DMS 273 treated with DMSO at 0.1 percent for 48 hours (cell line): ENCODE measurements at regions not wholly inside any gene's neighbourhood (a gene's known extent, or its start where the extent isn't known, plus 50 kb on each side); places are given as distances from the start of the nearest gene placed in this dataset.
"Not testable (repeated sequence)": the region's sequence is repeated elsewhere in the genome, so short reads cannot be mapped to it uniquely, and the experiment has no call there.

Experiments used
- DNase-seq: peaks from one replicate; lab custom pipeline; 2025; lab: John Stamatoyannopoulos, UW

DNA sequence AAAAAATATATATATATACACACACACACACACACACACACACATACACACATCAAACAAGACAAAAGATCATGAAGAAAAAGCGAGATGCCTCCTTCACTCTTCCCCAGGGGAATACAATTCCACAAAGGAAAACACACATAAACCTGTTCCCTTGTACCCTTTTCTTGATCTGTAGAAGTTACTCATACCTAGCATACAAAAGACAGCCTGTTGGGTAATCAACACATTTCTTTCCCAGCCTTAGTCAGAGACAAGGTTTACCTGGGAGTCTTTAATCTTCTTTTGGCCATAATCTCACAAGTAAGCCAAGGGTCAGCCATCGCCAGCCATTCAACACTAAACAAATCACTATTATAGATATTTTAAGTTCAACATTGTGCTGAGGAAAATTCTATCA lies 407.0 kb downstream of the SUCLG1 start:
- no peak for DNase-seq

DNA sequence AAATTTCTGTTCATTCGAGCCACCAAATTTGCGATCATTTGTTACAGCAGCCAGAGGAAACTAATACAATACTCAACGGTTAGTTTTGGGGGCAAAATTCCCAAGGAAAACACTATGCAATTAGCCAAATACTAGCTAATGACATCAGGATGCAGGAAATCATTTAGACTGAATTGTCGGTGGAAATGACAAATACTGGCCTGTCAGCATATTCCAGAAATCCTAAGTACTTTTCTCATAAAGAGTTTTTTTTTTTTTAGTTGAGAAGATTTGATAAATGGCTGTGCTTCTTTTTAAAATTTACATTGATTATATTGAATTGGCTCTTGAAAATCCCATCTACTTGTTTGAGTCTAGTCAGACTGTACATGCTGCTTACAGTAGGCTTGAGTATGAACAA lies 410.1 kb downstream of the SUCLG1 start:
- DNase-seq, result no peak

- no peak for DNase-seq
These were observed 417.6 kb downstream of the SUCLG1 start for GRCh38 chr2:84041506-84041905.

GRCh38 chr2:84040281-84040680 lies 418.8 kb downstream of the SUCLG1 start:
- DNase-seq, result no peak

DNA sequence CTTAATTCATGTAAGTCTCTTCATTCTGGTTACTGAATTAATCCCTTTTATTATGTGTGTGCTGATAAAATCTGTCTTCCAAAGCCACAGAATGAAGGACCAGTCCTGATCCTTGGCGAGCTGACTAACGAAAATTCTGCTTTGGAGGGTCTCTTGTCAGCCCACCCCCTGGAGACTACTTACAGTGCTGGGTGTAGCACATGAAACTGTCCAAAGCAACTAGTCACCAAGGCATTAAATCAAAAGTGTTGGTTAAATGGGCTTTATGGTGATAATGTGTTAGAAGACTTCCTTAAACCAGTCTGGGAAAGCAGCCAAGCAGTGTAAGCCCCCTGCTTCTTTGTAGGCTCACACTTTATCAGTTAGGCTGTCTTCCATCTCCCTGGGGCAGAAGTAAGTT lies 420.2 kb downstream of the SUCLG1 start:
- DNase-seq, result peak; percentile 42

DNA sequence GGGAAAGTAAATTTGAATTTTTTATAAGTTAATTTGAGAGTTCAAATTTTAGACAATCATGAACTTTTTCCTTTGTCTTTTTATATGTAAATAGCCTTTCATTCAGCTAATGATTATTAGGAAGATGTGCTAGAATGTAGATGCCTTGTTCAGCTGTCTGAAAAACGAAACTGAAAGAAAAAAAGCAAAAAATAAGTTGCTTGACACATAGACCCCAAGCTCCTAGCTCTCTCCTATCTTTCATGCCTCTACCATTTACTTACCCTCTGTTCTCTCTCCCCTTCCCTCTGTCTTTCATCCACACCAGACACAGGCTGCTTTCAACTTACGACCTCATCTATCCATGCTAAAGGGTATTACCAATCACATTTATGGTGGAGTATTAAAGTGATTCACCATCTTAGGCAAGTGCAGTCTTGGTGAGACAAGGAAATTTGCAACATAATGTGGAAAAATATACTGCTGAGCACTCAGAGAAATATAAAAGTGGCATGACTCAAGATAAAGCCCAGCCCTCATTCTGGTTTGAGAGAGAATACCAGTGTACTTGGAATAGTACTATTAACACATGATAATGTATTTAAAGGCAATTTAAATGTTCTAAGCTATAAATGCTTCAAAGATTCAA lies 425.6 kb downstream of the SUCLG1 start:
- no peak for DNase-seq

GRCh38 chr2:84031312-84032050 lies 427.6 kb downstream of the SUCLG1 start:
- no peak for DNase-seq

DNA sequence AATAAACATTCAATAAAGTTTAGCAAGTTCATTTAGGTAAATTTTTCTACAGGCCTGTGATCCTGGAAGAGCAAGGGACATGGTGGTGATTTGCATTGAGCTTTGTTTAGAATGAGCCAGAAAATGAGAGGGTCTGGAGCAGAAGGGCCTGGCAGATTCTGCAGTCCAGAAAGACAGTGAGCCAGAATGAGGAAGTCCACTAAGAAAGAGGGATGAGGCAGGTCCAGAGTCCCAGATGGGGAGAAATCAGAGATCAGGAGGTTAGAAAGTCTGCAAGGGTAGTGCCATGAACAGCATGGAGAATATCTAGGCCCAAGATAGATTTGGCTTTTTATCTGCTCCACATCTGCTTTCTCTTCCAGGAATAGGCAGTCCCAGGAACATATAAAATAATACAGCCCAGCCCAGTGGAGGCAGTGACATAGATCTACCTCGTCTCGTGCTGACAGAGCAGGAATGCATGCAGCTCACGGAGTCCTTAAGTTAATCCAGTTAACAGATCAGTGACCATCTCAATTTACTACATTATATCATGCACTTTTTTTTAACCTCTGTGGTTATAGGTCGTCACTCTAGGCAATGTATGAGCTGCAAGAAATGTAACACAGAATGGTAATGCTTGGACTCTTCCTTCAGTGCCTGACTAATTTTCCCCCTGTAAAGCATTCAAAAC lies 429.0 kb downstream of the SUCLG1 start:
- DNase-seq, result no peak

- no peak for DNase-seq
These were observed 432.3 kb downstream of the SUCLG1 start for GRCh38 chr2:84026818-84027217.

- peak; percentile 36 for DNase-seq
These were observed 436.2 kb downstream of the SUCLG1 start for GRCh38 chr2:84022810-84023431.

GRCh38 chr2:84017010-84017409 lies 442.1 kb downstream of the SUCLG1 start:
- DNase-seq, result no peak

- DNase-seq, result no peak
These were observed 442.9 kb downstream of the SUCLG1 start for GRCh38 chr2:84016183-84016582.

DNA sequence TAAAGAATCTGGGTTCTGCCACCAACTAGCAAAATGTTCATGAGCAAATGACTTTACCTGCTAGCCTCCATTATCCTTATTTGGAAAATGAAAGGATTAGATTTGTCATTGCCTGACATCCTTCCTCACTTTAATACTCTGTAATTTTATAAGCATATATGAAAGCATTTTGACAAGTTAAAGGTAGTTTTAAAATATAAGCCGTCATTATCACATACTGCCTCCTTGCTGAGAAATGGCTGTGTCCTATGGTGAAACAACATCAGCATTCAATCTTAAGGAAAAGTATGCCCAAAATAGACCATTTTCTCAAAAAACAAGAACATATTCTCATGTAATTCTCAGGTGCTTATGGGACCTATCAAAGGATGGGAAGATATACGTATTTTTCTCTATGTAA lies 461.2 kb downstream of the SUCLG1 start:
- no peak for DNase-seq

DNA sequence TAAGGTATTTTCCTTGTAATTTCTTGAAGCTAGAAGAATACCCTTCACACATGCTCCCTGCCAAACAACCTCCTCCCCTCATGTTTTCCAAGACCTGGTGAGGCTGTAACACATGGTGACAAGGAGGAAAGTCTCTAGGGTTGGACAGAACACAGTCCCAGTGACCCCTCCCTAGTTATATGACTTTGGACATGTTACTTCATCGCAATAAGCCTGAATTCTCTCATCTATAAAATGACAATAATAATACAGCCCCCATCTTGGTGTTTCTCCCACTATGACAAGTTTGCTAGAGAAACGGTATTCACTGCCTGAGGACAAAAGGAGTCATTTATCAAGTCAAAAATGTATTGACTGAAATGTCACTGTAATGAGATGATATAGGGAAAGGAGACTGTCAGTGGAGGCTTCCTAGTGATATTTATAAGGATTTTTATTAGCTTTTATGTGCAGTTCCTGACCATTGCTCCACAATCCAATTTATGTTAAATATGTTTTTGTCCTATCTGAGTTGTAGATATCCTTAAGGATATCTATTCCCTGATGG lies 464.4 kb downstream of the SUCLG1 start:
- DNase-seq, result no peak

- DNase-seq, result no peak
These were observed 465.0 kb downstream of the SUCLG1 start for GRCh38 chr2:83993873-83994632.

GRCh38 chr2:83991992-83992391 lies 467.1 kb downstream of the SUCLG1 start:
- DNase-seq, result no peak

DNA sequence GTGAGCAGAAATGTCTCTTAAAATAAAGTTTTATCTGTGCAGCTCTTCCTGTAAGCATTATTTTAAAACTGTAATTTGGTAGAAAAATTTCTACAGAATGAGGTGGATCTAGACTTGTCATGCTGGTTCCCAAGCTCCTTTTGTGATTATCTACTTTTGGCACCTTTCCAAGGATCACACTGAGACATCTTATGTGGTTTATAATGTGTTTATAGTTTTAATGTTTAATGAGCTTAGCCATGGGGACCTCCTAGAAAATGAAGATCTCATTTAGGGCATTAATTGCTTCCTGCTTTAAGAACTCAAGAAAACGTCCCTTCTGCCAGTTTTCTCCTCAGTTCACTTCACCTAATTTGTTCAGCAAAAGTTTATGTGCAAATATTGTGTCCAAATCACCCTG lies 468.4 kb downstream of the SUCLG1 start:
- no peak for DNase-seq

- not testable (repeated sequence) for DNase-seq
These were observed 482.5 kb downstream of the SUCLG1 start for GRCh38 chr2:83976628-83977027.

DNA sequence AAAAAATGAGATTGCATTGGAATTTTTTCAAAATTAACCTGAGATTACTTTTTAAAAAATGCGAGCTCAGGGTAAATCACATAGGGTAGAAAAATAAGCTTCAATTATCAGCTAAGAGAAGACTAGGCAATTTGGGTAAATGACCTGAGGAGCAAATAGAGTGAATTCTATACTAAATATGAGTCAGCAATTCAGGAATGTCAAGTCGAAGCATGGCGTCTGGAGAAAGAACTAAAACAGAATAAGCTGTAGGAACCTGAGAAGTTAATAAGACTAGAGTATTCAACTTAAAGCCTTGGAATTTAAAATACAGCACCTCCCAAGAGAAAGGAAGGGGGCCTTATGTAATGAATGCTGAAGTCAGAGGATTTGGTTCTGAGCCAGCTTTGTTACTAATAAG lies 487.0 kb downstream of the SUCLG1 start:
- DNase-seq, result peak; percentile 16

DNA sequence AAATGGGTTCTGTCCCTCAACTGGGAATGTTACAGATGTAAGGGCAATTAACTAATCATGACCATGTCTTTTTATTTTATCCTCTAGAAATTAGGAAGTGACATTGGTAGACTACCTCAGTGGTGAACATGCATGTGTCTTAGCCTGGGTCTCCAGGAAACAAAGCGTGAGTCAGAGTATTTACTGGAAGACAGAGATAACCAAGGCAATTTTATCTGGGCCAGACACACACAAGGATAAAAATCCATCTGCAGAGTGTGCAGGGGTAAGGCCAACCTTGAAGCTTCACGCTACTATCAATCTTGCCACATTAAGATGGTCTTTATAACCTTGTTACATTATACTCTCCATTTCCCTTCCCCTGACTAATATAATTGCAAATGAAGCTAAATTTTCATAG lies 487.5 kb downstream of the SUCLG1 start:
- DNase-seq, result no peak

DNA sequence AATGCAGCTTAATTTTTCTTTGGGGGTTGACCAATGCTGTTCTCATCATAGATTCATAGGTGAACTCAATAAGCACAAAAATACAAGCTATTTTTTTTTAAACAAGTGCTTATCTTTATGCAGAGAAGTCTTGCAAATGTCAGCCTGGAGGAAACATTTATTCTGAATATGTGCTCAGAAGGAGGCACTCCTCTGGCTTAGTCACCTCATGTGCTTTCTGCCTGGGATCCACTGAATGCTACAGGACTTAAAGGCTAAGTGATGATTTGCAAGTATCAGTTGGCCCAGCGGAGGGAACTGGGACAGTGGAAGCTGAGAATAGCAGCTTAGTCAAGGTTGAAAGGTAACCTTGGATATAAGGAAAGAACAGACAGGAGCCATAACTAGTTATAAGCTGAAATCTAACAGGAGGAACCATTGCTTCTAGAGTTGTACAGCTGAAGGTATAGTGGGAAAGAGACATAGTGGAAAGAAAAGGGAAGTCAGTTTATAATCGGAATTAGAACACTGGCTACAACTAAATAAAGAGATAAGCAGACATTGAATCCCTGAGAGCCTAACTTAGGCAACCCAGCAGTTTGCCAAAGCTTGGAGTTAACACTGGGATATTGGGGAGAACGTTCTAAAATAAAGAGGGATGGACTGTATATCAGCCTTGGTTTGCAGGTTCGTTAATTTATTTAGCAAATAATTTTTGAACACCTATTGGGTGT lies 488.7 kb downstream of the SUCLG1 start:
- no peak for DNase-seq
